ENCODE measurements at regions not wholly inside any gene's neighbourhood (a gene's known extent, or its start where the extent isn't known, plus 50 kb on each side); places are given as distances from the start of the nearest gene placed in this dataset.

DNA sequence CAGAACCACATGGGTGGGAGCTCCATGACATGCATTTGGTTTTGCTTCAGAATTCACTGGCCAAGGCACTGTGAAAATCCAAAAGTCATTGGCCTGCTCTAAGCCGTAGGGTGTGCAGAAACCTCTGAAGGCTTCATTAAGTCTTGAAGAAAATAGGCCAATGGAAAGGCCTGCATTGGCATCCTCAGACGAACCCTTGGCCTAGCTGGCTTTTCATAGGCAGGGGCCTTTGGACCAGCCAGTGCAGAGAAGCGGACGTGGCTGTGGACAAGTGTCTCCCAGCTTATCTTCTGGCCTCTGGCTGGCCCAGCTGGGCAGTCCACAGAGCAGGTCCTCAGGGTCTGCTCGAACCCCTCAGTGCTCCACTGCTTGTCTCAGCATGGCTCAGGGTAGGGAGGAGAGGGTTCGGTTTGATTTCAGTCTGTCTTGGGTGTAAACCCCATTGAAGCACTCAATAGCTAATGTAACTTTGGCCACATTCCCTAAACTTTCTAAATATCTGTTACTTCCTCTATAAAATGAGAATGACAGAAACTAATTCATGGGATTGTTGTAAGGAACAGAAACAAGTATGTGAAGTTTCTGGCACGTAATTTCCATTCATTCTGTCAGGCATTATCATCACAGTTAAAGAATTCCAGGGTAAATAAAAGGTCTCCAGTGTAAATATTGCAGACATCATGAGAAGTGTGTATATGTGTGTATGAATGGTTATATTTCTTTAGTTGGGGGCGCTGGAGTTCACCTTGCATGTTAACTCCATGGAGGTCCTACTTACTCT, 125.5 kb downstream of the TFCP2L1 start:
- no peaks in the 10 kb centered on the region for H3K27me3 ChIP-seq (ENCODE audit: insufficient read depth, low read length, poor library complexity, severe bottlenecking)
- TF ChIP-seq, protein P1, sequence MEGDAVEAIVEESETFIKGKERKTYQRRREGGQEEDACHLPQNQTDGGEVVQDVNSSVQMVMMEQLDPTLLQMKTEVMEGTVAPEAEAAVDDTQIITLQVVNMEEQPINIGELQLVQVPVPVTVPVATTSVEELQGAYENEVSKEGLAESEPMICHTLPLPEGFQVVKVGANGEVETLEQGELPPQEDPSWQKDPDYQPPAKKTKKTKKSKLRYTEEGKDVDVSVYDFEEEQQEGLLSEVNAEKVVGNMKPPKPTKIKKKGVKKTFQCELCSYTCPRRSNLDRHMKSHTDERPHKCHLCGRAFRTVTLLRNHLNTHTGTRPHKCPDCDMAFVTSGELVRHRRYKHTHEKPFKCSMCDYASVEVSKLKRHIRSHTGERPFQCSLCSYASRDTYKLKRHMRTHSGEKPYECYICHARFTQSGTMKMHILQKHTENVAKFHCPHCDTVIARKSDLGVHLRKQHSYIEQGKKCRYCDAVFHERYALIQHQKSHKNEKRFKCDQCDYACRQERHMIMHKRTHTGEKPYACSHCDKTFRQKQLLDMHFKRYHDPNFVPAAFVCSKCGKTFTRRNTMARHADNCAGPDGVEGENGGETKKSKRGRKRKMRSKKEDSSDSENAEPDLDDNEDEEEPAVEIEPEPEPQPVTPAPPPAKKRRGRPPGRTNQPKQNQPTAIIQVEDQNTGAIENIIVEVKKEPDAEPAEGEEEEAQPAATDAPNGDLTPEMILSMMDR (conservative IDR thresholded peaks at IDR 0.05; ENCODE audit: low read length), result no peak
- no peak for TF ChIP-seq EZH2phosphoT487 (IDR thresholded peaks at IDR 0.05; ENCODE audit: borderline replicate concordance)
- H3F3A ChIP-seq (ENCODE audit: low read depth), result no peaks in the 10 kb centered on the region
- H3K9me2 ChIP-seq (replicated peaks; ENCODE audit: low read depth, low read length), result no peaks in the 10 kb centered on the region
- no peaks in the 10 kb centered on the region for H3K36me3 ChIP-seq (ENCODE audit: insufficient read depth, low read length)
- H4K20me1 ChIP-seq (ENCODE audit: insufficient read depth, low read length, poor library complexity, severe bottlenecking), result no peaks in the 10 kb centered on the region
- H3K9ac ChIP-seq (ENCODE audit: low read depth, low read length, poor library complexity, severe bottlenecking), result no peak overlapping the region
- H3K9me3 ChIP-seq (ENCODE audit: insufficient read depth, low read depth, low read length), result peaks cover 4% of the 10 kb centered on the region; the same call in 1 of the 2 replicates
- H2AFZ ChIP-seq (ENCODE audit: low read length), result no peak overlapping the region
- no peak overlapping the region for H3K4me3 ChIP-seq (ENCODE audit: low read length, poor library complexity, severe bottlenecking)
- H3K79me2 ChIP-seq (ENCODE audit: insufficient read depth, low read length), result no peaks in the 10 kb centered on the region
- no peak overlapping the region for H3K4me2 ChIP-seq (ENCODE audit: low read depth, low read length, poor library complexity, severe bottlenecking)
- no peaks in the 10 kb centered on the region for H3K4me1 ChIP-seq (ENCODE audit: insufficient read depth, low read length, poor library complexity, severe bottlenecking)

DNA sequence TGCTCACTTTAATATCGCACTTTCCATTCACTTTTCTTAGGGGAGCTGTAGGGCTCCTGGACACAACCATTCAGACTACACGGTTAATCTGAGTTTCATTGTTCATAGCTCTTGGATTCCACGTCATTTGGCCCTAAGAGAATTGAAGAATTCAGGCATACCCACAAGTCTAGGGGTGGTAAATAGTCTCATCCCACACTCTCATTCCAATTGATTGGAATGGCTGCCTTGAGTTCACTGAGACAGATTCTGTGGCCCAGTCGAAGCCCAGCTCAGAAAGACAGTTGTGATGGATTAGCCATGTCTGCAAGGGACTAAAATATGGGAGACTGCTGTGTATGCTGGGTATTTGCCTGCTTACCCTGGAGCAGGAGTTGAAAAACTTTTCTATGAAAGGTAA, 124.6 kb downstream of the TFCP2L1 start:
- Histone ChIP-seq H3K27me3 (ENCODE audit: insufficient read depth, low read length, poor library complexity, severe bottlenecking) (no peaks in the 10 kb centered on the region), H3K4me3 (ENCODE audit: low read length, poor library complexity, severe bottlenecking) (no peak overlapping the region), H3K9me2 (replicated peaks; ENCODE audit: low read depth, low read length) (no peaks in the 10 kb centered on the region), H3K4me2 (ENCODE audit: low read depth, low read length, poor library complexity, severe bottlenecking) (no peak overlapping the region), H3K9ac (ENCODE audit: low read depth, low read length, poor library complexity, severe bottlenecking) (no peak overlapping the region), H3F3A (ENCODE audit: low read depth) (no peaks in the 10 kb centered on the region), H3K79me2 (ENCODE audit: insufficient read depth, low read length) (no peaks in the 10 kb centered on the region), H3K4me1 (ENCODE audit: insufficient read depth, low read length, poor library complexity, severe bottlenecking) (no peaks in the 10 kb centered on the region), H2AFZ (ENCODE audit: low read length) (no peak overlapping the region), H3K9me3 (ENCODE audit: insufficient read depth, low read depth, low read length) (peaks cover 4% of the 10 kb centered on the region; the same call in 1 of the 2 replicates), H3K36me3 (ENCODE audit: insufficient read depth, low read length) (no peaks in the 10 kb centered on the region), H4K20me1 (ENCODE audit: insufficient read depth, low read length, poor library complexity, severe bottlenecking) (no peaks in the 10 kb centered on the region)
- TF ChIP-seq, protein P1 (conservative IDR thresholded peaks at IDR 0.05; ENCODE audit: low read length), result no peak

DNA sequence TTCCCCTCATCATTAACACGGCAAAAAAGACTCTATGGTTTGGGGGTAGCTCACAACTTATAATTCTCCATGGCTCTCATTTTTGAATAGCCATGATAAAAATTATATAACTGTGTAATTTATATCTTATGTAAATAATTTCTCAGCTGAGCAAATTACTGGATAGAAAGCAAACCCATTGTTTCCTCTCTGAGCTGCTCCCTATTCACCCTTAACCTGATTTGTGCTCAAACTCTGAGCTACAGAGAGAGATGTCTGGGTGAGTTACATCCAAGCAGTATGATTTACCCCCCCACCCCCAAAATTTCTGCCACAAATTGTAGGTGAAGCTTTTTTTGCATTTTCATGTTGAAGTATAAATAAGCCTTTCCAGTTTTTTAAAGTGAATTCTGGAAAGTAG, 123.7 kb downstream of the TFCP2L1 start:
- no peaks in the 10 kb centered on the region for H3F3A ChIP-seq (ENCODE audit: low read depth)
- no peak overlapping the region for H3K4me3 ChIP-seq (ENCODE audit: low read length, poor library complexity, severe bottlenecking)
- H3K9me2 ChIP-seq (replicated peaks; ENCODE audit: low read depth, low read length), result no peaks in the 10 kb centered on the region
- H3K36me3 ChIP-seq (ENCODE audit: insufficient read depth, low read length), result no peaks in the 10 kb centered on the region
- no peaks in the 10 kb centered on the region for H3K79me2 ChIP-seq (ENCODE audit: insufficient read depth, low read length)
- H2AFZ ChIP-seq (ENCODE audit: low read length), result no peak overlapping the region
- TF ChIP-seq EZH2phosphoT487 (IDR thresholded peaks at IDR 0.05; ENCODE audit: borderline replicate concordance), result no peak
- TF ChIP-seq, protein P1 (conservative IDR thresholded peaks at IDR 0.05; ENCODE audit: low read length), result no peak
- H4K20me1 ChIP-seq (ENCODE audit: insufficient read depth, low read length, poor library complexity, severe bottlenecking), result no peaks in the 10 kb centered on the region
- H3K9me3 ChIP-seq (ENCODE audit: insufficient read depth, low read depth, low read length), result peaks cover 4% of the 10 kb centered on the region; the same call in 1 of the 2 replicates
- H3K27me3 ChIP-seq (ENCODE audit: insufficient read depth, low read length, poor library complexity, severe bottlenecking), result no peaks in the 10 kb centered on the region
- no peak overlapping the region for H3K9ac ChIP-seq (ENCODE audit: low read depth, low read length, poor library complexity, severe bottlenecking)
- no peaks in the 10 kb centered on the region for H3K4me1 ChIP-seq (ENCODE audit: insufficient read depth, low read length, poor library complexity, severe bottlenecking)
- no peak overlapping the region for H3K4me2 ChIP-seq (ENCODE audit: low read depth, low read length, poor library complexity, severe bottlenecking)
